ENCODE measurements at regions not wholly inside any gene's neighbourhood (a gene's known extent, or its start where the extent isn't known, plus 50 kb on each side); places are given as distances from the start of the nearest gene placed in this dataset.

- no peak for DNase-seq (ENCODE audit: low read depth)
- H3K4me3 ChIP-seq (ENCODE audit: low read depth, low read length) = no peak overlapping the region
- no peak for TF ChIP-seq CTCF (IDR thresholded peaks at IDR 0.05; ENCODE audit: low read depth, low read length, missing control alignments)
These were observed 253.0 kb downstream of the DAD1 start for GRCh38 chr14:22336031-22336430.

GRCh38 chr14:22334627-22335026 lies 254.4 kb downstream of the DAD1 start:
- no peak overlapping the region for H3K4me3 ChIP-seq (ENCODE audit: low read depth, low read length)
- TF ChIP-seq CTCF (IDR thresholded peaks at IDR 0.05; ENCODE audit: low read depth, low read length, missing control alignments) = no peak

GRCh38 chr14:22334275-22334577 lies 254.8 kb downstream of the DAD1 start:
- no peak for TF ChIP-seq CTCF (IDR thresholded peaks at IDR 0.05; ENCODE audit: low read depth, low read length, missing control alignments)
- H3K4me3 ChIP-seq (ENCODE audit: low read depth, low read length) = no peak overlapping the region
- no peak for DNase-seq (ENCODE audit: low read depth)

More at GRCh38 chr14:22334627-22335026, 254.4 kb downstream of the DAD1 start:
- no peak for DNase-seq (ENCODE audit: low read depth)

GRCh38 chr14:22333422-22334274 lies 255.4 kb downstream of the DAD1 start:
- H3K4me3 ChIP-seq (ENCODE audit: low read depth, low read length) = no peak overlapping the region
- no peak for TF ChIP-seq CTCF (IDR thresholded peaks at IDR 0.05; ENCODE audit: low read depth, low read length, missing control alignments)
- no peak for DNase-seq (ENCODE audit: low read depth)

- no peak for TF ChIP-seq CTCF (IDR thresholded peaks at IDR 0.05; ENCODE audit: low read depth, low read length, missing control alignments)
- no peak overlapping the region for H3K4me3 ChIP-seq (ENCODE audit: low read depth, low read length)
- no peak for DNase-seq (ENCODE audit: low read depth)
These were observed 256.2 kb downstream of the DAD1 start for GRCh38 chr14:22332686-22333421.

- no peak for TF ChIP-seq CTCF (IDR thresholded peaks at IDR 0.05; ENCODE audit: low read depth, low read length, missing control alignments)
- no peak for DNase-seq (ENCODE audit: low read depth)
- no peak overlapping the region for H3K4me3 ChIP-seq (ENCODE audit: low read depth, low read length)
These were observed 259.7 kb downstream of the DAD1 start for GRCh38 chr14:22329371-22329770.

All from GM12864 (cell line).